ENCODE measurements at regions not wholly inside any gene's neighbourhood (a gene's known extent, or its start where the extent isn't known, plus 50 kb on each side); places are given as distances from the start of the nearest gene placed in this dataset.
A peak's percentile ranks its signal among the peaks of the same experiment; 100 is the strongest.

DNA sequence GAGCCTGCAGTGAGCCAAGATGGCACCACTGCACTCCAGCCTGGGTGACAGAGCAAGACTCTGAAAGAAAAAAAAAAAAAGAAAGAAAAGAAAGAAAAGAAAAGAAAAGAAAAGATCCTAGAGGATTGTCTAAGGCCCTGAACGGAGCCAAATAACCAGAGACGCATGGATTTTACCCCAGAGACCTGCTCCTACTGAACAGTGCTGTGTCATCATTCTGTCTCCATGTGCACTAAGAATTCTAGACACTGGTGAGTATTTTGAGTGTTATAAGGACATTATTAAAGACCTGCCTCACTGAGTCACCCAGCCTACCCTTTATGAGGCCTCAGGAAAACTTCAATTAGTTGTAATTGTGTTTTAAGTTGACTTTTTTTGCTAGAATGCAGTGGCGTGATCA lies 61.9 kb upstream of the RIOK3 start:
- no peak for DNase-seq

GRCh38 chr18:23397907-23398306 lies 55.2 kb upstream of the RIOK3 start:
- DNase-seq = no peak

- no peak for DNase-seq
Measured at GRCh38 chr18:23398401-23398800, 54.7 kb upstream of the RIOK3 start.

GRCh38 chr18:23399067-23399466 lies 54.0 kb upstream of the RIOK3 start:
- DNase-seq = no peak

GRCh38 chr18:23400918-23401317 lies 52.2 kb upstream of the RIOK3 start:
- DNase-seq = no peak

DNA sequence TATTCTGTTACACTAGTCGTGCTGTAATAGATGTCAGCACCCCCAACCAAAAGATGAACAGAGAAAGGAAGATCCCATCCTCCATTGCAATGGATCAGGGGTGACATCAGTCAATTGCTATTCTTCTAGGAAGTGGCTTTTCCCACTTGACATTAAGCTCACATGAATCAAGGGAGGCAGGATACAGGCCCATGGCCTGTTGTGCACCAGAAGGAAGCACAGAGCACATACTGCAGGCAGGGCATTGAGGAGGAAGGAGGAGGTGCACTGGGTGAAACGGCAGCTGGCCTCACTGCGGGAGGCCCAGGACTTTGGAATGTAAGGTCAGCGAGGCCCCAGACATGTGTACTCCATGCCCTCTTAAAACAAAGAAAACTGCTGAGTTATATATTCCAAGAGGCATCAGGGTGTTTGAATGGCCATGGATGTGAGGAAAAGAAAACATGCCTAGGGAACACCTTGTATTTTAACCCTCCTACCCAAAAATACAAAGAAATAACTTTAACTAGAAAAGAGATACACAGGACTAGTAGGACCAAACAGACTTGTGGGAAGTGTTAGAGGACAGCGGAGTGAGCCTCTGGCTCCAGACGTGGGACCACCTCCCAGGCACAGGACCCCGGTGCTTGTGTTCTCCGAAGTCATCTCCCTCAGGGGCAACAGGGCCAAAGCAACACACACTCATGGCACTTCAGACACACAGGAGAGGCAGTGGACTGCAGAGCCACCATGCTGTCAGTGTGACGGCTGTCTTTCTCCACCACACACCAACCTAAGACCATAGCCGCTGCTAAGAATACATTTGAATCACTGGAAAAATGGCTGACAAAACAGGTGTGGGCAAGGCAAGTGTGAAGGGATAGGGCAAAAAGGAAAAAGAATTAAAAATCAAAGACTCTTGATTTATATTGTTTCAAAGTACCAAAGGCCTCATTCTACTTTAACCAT lies 51.4 kb upstream of the RIOK3 start:
- peak; percentile 75 for DNase-seq
